PC-9 (cell line): ENCODE measurements at regions not wholly inside any gene's neighbourhood (a gene's known extent, or its start where the extent isn't known, plus 50 kb on each side); places are given as distances from the start of the nearest gene placed in this dataset.
A peak's percentile ranks its signal among the peaks of the same experiment; 100 is the strongest.
"Not testable (repeated sequence)": the region's sequence is repeated elsewhere in the genome, so short reads cannot be mapped to it uniquely, and the experiment has no call there.

ENCODE experiments used
- BruUV-seq: library from RNA; stranded (reverse); fragments of 400-500 nt; replicated peaks from 2 replicates; lab custom pipeline; 2021; lab: Mats Ljungman, UMichigan
- CTCF ChIA-PET: fragments of 300-600 bp; sonication (Branson Sonifier 250); formaldehyde crosslinking; loops from one replicate; lab custom pipeline; 2022; ENCODE audit warnings: antibody characterized with exemption; lab: Charles Lee
- POLR2A ChIA-PET: fragments of 300-600 bp; sonication (Branson Sonifier 250); formaldehyde crosslinking; loops from one replicate; lab custom pipeline; 2022; ENCODE audit warnings: antibody characterized with exemption; ENCODE audit not compliant: unreplicated experiment; lab: Charles Lee
- DNase-seq, 2 experiments: peaks; one replicate each; pipeline versions ENCODE4 v3.0.0 to v3.0.0-alpha.2; 2015 to 2022; ENCODE audit warnings: mixed read lengths in 1 of 2
- H2AFZ ChIP-seq: fragments of 200-600 bp; sonication (generic); 2 replicates; pipeline ENCODE4 v1.8.1; 2017; ENCODE audit warnings: antibody characterized with exemption
- H3F3A ChIP-seq: fragments of 200-600 bp; sonication (generic); 2 replicates; pipeline ENCODE4 v1.8.1; 2017; ENCODE audit warnings: antibody characterized with exemption, mild to moderate bottlenecking, low read depth; ENCODE audit not compliant: insufficient read depth
- H3K27ac ChIP-seq: fragments of 200-600 bp; sonication (generic); 2 replicates; pipeline ENCODE4 v1.6.1; 2016; ENCODE audit warnings: mixed run types
- H3K27me3 ChIP-seq: fragments of 200-600 bp; sonication (generic); 2 replicates; pipeline ENCODE4 v1.6.1; 2016; ENCODE audit warnings: low read depth, mixed run types; ENCODE audit not compliant: insufficient read depth
- H3K36me3 ChIP-seq: fragments of 200-600 bp; sonication (generic); 2 replicates; pipeline ENCODE4 v1.6.1; 2016; ENCODE audit warnings: low read depth, mixed run types
- H3K4me1 ChIP-seq: fragments of 200-600 bp; sonication (generic); replicated peaks from 2 replicates; pipeline ENCODE4 v1.6.1; 2016; ENCODE audit warnings: mixed run types; ENCODE audit not compliant: insufficient read depth
- H3K4me2 ChIP-seq: fragments of 200-600 bp; sonication (generic); 2 replicates; pipeline ENCODE4 v1.6.1; 2017; ENCODE audit warnings: mixed run types
- H3K4me3 ChIP-seq: fragments of 200-600 bp; sonication (generic); 2 replicates; pipeline ENCODE4 v1.6.1; 2016; ENCODE audit warnings: mixed run types
- H3K79me2 ChIP-seq: fragments of 200-600 bp; sonication (generic); 2 replicates; pipeline ENCODE4 v1.6.1; 2017; ENCODE audit warnings: low read depth, mixed run types
- H3K9me2 ChIP-seq: fragments of 200-600 bp; sonication (generic); 2 replicates; pipeline ENCODE4 v1.8.1; 2017; ENCODE audit warnings: mild to moderate bottlenecking; ENCODE audit not compliant: insufficient read depth
- H3K9me3 ChIP-seq: fragments of 200-600 bp; sonication (generic); 2 replicates; pipeline ENCODE4 v1.8.1; 2016; ENCODE audit warnings: low read depth; ENCODE audit not compliant: insufficient read depth
- H4K20me1 ChIP-seq: fragments of 200-600 bp; sonication (generic); 2 replicates; pipeline ENCODE4 v1.8.1; 2017; ENCODE audit not compliant: insufficient read depth
- EZH2 ChIP-seq: fragments of 200-600 bp; sonication (generic); IDR thresholded peaks from 2 replicates; pipeline ENCODE4 v1.8.0; 2017; ENCODE audit warnings: antibody characterized with exemption, low read depth
- intact Hi-C: fragments of 100-400 bp; cut with micrococcal nuclease; formaldehyde crosslinking; loops from one replicate; pipeline ENCODE4 v1.10.0; 2022; ENCODE audit not compliant: unreplicated experiment
- TF ChIP-seq, protein P1 (sequence below): fragments of 200-600 bp; sonication (generic); conservative IDR thresholded peaks from 2 replicates; pipeline ENCODE4 v1.6.1; 2017; ENCODE audit warnings: mixed run types, antibody characterized with exemption, mild to moderate bottlenecking, moderate library complexity

DNA sequence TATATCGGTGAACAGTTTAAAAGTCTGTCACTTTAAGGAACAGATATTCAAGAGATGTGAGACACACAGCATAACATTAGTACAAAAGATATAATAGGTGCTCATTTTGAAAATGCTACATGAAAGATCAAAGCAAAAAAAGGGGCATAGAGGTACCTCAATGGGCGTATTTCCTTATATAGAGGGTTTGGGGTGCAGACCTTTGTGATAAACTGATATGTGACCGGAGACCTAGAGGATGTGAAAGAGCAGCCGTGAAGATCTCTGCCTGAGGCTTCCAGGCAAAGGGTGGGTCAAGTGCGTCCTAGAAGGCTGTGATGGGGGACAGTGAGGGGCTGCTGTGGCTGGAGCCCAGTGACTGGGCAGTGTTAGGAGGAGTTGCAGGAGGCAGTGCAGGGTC, 551.4 kb downstream of the ETS1 start:
- H3K36me3 ChIP-seq, result no peaks in the 10 kb centered on the region
- DNase-seq, result no peak
- H3K4me3 ChIP-seq, result no peak overlapping the region
- no peak overlapping the region for H3K27ac ChIP-seq
- H3K9me3 ChIP-seq, result no peaks in the 10 kb centered on the region
- no peaks in the 10 kb centered on the region for H3K27me3 ChIP-seq
- intact Hi-C loops, result loop anchor here (10.0 kb wide), 1 partner anchor 849 kb away; no protein-coding TSS in a partner anchor
- no peaks in the 10 kb centered on the region for H3K79me2 ChIP-seq
- TF ChIP-seq, protein P1, sequence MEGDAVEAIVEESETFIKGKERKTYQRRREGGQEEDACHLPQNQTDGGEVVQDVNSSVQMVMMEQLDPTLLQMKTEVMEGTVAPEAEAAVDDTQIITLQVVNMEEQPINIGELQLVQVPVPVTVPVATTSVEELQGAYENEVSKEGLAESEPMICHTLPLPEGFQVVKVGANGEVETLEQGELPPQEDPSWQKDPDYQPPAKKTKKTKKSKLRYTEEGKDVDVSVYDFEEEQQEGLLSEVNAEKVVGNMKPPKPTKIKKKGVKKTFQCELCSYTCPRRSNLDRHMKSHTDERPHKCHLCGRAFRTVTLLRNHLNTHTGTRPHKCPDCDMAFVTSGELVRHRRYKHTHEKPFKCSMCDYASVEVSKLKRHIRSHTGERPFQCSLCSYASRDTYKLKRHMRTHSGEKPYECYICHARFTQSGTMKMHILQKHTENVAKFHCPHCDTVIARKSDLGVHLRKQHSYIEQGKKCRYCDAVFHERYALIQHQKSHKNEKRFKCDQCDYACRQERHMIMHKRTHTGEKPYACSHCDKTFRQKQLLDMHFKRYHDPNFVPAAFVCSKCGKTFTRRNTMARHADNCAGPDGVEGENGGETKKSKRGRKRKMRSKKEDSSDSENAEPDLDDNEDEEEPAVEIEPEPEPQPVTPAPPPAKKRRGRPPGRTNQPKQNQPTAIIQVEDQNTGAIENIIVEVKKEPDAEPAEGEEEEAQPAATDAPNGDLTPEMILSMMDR, result no peak
- TF ChIP-seq EZH2, result no peak
- no peaks in the 10 kb centered on the region for H3F3A ChIP-seq
- BruUV-seq, result no TSS peak
- no peaks in the 10 kb centered on the region for H3K9me2 ChIP-seq
- ChIA-PET POLR2A (no interaction called here), CTCF (no interaction called here)
- H2AFZ ChIP-seq, result no peak overlapping the region
- no peaks in the 10 kb centered on the region for H4K20me1 ChIP-seq
- H3K4me1 ChIP-seq, result no peaks in the 10 kb centered on the region
- no peak overlapping the region for H3K4me2 ChIP-seq

DNA sequence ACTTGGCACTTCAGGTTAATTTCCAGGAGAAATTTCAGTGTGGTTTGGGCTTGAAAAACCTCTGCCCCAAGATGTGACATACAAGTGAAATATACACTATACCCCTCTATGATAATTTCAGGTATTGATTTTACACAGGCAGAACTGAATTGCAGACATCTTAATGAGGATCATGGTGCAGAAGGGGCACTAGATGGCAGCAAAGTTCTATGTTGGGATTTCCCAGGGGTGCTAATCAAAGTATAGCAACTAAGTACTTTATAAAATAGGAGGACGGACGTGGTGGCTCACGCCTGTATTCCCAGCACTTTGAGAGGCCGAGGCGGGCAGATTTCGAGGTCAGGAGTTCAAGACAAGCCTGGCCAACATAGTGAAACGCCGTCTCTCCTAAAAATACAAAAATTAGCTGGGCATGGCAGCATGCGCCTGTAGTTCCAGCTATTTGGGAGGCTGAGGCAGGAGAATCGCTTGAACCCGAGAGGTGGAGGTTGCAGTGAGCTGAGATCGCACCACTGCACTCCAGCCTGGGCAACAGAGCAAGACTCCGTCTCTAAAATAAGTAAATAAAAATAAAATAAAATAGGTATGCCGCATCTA, 555.7 kb downstream of the ETS1 start:
- BruUV-seq, H4K20me1 ChIP-seq, H3K4me3 ChIP-seq, H2AFZ ChIP-seq, H3F3A ChIP-seq, POLR2A ChIA-PET, H3K27ac ChIP-seq, CTCF ChIA-PET, H3K27me3 ChIP-seq, H3K4me2 ChIP-seq, H3K36me3 ChIP-seq, H3K9me2 ChIP-seq, H3K79me2 ChIP-seq, H3K9me3 ChIP-seq, H3K4me1 ChIP-seq: not testable (repeated sequence)
- TF ChIP-seq, protein P1, result peak; percentile 85
- peak; percentile 42 to 73 for DNase-seq
- intact Hi-C loops, result loop anchor here (1.0 to 10.0 kb wide), 6 partner anchors 127 to 926 kb away; no protein-coding TSS in a partner anchor

DNA sequence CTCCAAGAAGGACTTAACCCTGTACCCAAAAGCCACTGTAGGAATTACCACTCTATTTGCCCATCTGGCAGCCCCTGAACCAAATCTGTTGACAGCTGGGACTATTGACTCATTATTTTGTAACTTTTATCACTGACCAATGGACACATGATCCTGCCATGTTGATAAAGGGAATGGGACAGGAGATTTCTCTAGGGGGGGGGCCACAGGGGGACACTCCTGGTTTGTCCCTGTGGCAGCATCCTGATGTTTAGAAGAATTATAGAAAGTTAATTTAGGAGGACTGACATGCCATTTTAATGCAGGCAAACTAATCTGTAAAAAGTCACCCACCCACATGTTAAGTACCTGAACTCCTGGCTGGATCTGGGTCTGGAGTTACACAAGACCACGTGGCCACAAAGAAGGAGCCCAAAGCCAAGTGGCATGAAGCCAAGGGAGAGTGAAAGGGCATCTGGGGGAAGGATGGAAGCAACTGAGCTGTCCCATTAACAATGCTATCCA, 558.1 kb downstream of the ETS1 start:
- no peak overlapping the region for H3K4me2 ChIP-seq
- H2AFZ ChIP-seq, result no peak overlapping the region
- peaks cover 7% of the 10 kb centered on the region; the same call in 1 of the 2 replicates for H3F3A ChIP-seq
- H4K20me1 ChIP-seq, result no peaks in the 10 kb centered on the region
- TF ChIP-seq EZH2, result no peak
- TF ChIP-seq, protein P1, result no peak
- no peaks in the 10 kb centered on the region for H3K9me3 ChIP-seq
- ChIA-PET CTCF (interaction anchor here (0.6 kb wide), 1 partner anchor 591 kb away, joined by 5 read pairs; no protein-coding TSS in a partner anchor), POLR2A (no interaction called here)
- H3K27me3 ChIP-seq, result no peaks in the 10 kb centered on the region
- DNase-seq, result no peak
- BruUV-seq, result no TSS peak
- H3K27ac ChIP-seq, result no peak overlapping the region
- H3K4me1 ChIP-seq, result peaks cover 8% of the 10 kb centered on the region; the same call in 1 of the 2 replicates
- H3K36me3 ChIP-seq, result no peaks in the 10 kb centered on the region
- H3K79me2 ChIP-seq, result no peaks in the 10 kb centered on the region
- intact Hi-C loops, result no loop called here
- no peak overlapping the region for H3K4me3 ChIP-seq
- H3K9me2 ChIP-seq, result no peaks in the 10 kb centered on the region
